Smooth muscle cell (in vitro differentiated cells): ENCODE measurements at regions not wholly inside any gene's neighbourhood (a gene's known extent, or its start where the extent isn't known, plus 50 kb on each side); places are given as distances from the start of the nearest gene placed in this dataset.

ENCODE experiments used
- DNase-seq: peaks from one replicate; lab custom pipeline; 2025; ENCODE audit not compliant: unreplicated experiment; lab: John Stamatoyannopoulos, UW
- H2AFZ ChIP-seq: fragments of 200-600 bp; sonication (generic); 2 replicates; pipeline ENCODE4 v1.6.0; 2016; ENCODE audit warnings: antibody characterized with exemption, low read depth, mild to moderate bottlenecking
- H3F3A ChIP-seq: fragments of 200-600 bp; sonication (generic); 2 replicates; pipeline ENCODE4 v1.6.0; 2017; ENCODE audit warnings: antibody characterized with exemption, low read depth
- H3K27ac ChIP-seq: fragments of 200-600 bp; sonication (generic); 2 replicates; pipeline ENCODE4 v1.5.1; 2016; ENCODE audit warnings: low read depth, mild to moderate bottlenecking
- H3K27me3 ChIP-seq: fragments of 200-600 bp; sonication (generic); 2 replicates; pipeline ENCODE4 v1.6.1; 2016; ENCODE audit warnings: low read depth, mild to moderate bottlenecking
- H3K36me3 ChIP-seq: fragments of 200-600 bp; sonication (generic); 2 replicates; pipeline ENCODE4 v1.5.1; 2016; ENCODE audit warnings: low read depth
- H3K4me1 ChIP-seq: fragments of 200-600 bp; sonication (generic); 2 replicates; pipeline ENCODE4 v1.5.1; 2016; ENCODE audit warnings: low read depth
- H3K4me2 ChIP-seq: fragments of 200-600 bp; sonication (generic); 2 replicates; pipeline ENCODE4 v1.6.0; 2016; ENCODE audit warnings: mild to moderate bottlenecking
- H3K4me3 ChIP-seq: fragments of 200-600 bp; sonication (generic); 2 replicates; pipeline ENCODE4 v1.5.1; 2016; ENCODE audit warnings: mild to moderate bottlenecking
- H3K79me2 ChIP-seq: fragments of 200-600 bp; sonication (generic); 2 replicates; pipeline ENCODE4 v1.6.0; 2016; ENCODE audit warnings: low read depth, mild to moderate bottlenecking
- H3K9ac ChIP-seq: fragments of 200-600 bp; sonication (generic); 2 replicates; pipeline ENCODE4 v1.6.0; 2016; ENCODE audit warnings: low read depth
- H3K9me3 ChIP-seq: fragments of 200-600 bp; sonication (generic); replicated peaks from 2 replicates; pipeline ENCODE4 v1.5.1; 2016; ENCODE audit warnings: low read depth
- H4K20me1 ChIP-seq: fragments of 200-600 bp; sonication (generic); 2 replicates; pipeline ENCODE4 v1.6.0; 2016; ENCODE audit warnings: low read depth
- WGBS: methylation state at CpG from one replicate; pipeline ENCODE4 v1.1.7; 2016; ENCODE audit warnings: low lambda C conversion rate; 5-methylcytosine and 5-hydroxymethylcytosine counted together
- TF ChIP-seq, protein P1 (sequence below): fragments of 200-600 bp; sonication (generic); IDR thresholded peaks from 2 replicates; pipeline ENCODE4 v1.5.1; 2017; ENCODE audit warnings: borderline replicate concordance, mild to moderate bottlenecking, antibody characterized with exemption; ENCODE audit not compliant: insufficient read depth, poor library complexity, severe bottlenecking

DNA sequence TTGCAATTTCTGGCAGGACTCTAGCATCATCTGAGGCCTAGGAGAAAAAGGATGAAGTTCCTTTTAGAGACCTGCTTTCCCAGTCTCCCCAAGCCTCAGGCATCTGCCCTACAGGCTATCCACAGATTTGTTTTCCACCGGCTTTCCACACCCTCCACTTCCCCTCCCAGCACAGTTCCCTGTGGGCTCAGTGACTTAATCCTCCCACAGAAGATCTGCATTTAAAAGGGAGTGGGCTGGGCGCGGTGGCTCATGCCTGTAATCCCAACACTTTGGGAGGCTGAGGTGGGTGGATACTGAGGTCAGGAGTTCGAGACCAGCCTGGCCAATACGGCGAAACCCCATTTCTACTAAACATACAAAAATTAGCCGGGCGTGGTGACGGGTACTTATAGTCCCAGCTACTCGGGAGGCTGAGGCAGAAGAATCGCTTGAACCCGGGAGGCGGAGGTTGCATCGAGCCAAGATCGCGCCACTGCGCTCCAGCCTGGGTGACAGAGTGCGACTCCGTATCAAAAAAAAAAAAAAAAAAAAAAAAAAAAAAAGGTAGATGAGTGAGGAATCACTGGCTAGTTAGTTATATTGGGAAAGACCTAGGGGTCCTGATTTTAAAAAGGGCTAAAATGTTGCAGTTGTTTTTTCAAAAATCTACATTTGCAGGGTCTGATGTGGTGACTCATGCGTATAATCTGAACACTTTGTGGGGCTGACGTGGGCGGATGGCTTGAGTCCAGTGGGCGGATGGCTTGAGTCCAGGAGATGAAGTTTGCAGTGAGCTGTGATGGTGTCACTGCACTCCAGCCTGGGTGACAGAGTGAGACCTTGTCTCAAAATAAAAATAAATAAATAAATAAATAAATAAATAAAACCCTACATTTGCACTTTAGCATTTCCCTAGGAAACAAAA is 119.5 kb downstream of the BAMBI start:
- 75% methylated on average over 23 of the region's 23 CpGs for WGBS
- no peak overlapping the region for H3K4me2 ChIP-seq
- H3K79me2 ChIP-seq: no peaks in the 10 kb centered on the region
- H3K9me3 ChIP-seq: no peaks in the 10 kb centered on the region
- H2AFZ ChIP-seq: no peak overlapping the region
- no peak overlapping the region for H3K27ac ChIP-seq
- H3K9ac ChIP-seq: no peak overlapping the region
- no peaks in the 10 kb centered on the region for H4K20me1 ChIP-seq
- no peaks in the 10 kb centered on the region for H3K27me3 ChIP-seq
- TF ChIP-seq, protein P1, sequence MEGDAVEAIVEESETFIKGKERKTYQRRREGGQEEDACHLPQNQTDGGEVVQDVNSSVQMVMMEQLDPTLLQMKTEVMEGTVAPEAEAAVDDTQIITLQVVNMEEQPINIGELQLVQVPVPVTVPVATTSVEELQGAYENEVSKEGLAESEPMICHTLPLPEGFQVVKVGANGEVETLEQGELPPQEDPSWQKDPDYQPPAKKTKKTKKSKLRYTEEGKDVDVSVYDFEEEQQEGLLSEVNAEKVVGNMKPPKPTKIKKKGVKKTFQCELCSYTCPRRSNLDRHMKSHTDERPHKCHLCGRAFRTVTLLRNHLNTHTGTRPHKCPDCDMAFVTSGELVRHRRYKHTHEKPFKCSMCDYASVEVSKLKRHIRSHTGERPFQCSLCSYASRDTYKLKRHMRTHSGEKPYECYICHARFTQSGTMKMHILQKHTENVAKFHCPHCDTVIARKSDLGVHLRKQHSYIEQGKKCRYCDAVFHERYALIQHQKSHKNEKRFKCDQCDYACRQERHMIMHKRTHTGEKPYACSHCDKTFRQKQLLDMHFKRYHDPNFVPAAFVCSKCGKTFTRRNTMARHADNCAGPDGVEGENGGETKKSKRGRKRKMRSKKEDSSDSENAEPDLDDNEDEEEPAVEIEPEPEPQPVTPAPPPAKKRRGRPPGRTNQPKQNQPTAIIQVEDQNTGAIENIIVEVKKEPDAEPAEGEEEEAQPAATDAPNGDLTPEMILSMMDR: no peak
- H3F3A ChIP-seq: peaks cover 20% of the 10 kb centered on the region
- peaks cover 9% of the 10 kb centered on the region for H3K4me1 ChIP-seq
- DNase-seq: no peak
- H3K4me3 ChIP-seq: no peak overlapping the region
- H3K36me3 ChIP-seq: no peaks in the 10 kb centered on the region

DNA sequence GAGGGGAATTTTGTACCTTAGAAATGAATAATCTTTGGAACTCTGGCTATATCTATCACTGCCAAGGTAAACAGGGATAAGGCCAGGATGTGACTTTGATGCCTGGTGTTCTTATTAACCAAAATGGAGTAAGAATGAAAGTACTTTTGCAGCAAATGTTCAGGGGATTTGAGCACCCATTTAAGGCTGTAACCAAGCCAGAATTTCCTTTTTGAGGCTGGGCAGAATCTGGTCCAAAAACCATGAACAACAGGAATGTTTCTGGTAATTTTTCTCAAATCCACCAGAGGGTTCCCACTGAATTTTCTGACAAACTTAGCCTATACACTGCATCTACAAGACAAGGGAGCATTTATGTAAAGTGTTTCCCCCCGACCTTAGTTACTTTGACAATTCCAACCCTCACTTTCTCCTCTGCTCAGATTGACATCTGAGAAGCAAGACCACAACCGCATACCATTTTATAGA is 120.6 kb downstream of the BAMBI start:
- H3K4me1 ChIP-seq: peaks cover 9% of the 10 kb centered on the region
- H3K36me3 ChIP-seq: no peaks in the 10 kb centered on the region
- no peaks in the 10 kb centered on the region for H3K9me3 ChIP-seq
- H3K4me2 ChIP-seq: no peak overlapping the region
- H3K9ac ChIP-seq: no peak overlapping the region
- DNase-seq: no peak
- H3K79me2 ChIP-seq: no peaks in the 10 kb centered on the region
- no peak overlapping the region for H3K27ac ChIP-seq
- H3K4me3 ChIP-seq: no peak overlapping the region
- H2AFZ ChIP-seq: no peak overlapping the region
- peaks cover 20% of the 10 kb centered on the region for H3F3A ChIP-seq
- no peaks in the 10 kb centered on the region for H3K27me3 ChIP-seq
- 67% methylated on average over 2 of the region's 2 CpGs for WGBS
- TF ChIP-seq, protein P1: no peak
- no peaks in the 10 kb centered on the region for H4K20me1 ChIP-seq

DNA sequence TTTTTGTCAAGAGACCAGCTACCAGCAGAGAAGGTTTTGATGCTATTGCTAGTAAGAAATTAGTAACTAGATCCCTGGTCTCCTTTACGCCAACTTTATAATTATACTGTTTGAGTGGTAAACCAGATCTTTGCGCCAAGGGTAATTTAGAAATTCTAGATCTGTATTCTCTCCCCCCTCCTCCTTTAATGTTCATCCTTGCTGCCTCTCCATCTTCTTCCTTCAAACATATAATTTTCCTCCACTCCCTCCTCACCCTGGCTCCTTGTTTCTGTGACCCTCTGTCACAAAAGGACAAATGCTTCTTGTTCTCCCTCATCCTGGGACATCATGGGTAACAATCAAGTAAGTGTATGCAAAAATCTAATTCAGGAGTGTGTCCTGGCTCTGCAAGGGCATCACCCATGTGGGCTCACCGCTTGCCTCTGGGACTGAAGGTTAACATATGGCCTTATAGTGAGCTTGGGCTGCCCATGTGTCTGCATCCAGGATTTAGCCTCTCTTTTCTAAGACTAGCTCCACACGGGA is 121.2 kb downstream of the BAMBI start:
- 88% methylated on average over 4 of the region's 4 CpGs for WGBS
- no peaks in the 10 kb centered on the region for H3K9me3 ChIP-seq
- H3K4me3 ChIP-seq: no peak overlapping the region
- peaks cover 9% of the 10 kb centered on the region for H3K4me1 ChIP-seq
- no peak overlapping the region for H3K9ac ChIP-seq
- TF ChIP-seq, protein P1: no peak
- H2AFZ ChIP-seq: no peak overlapping the region
- no peaks in the 10 kb centered on the region for H3K79me2 ChIP-seq
- no peak overlapping the region for H3K27ac ChIP-seq
- no peaks in the 10 kb centered on the region for H4K20me1 ChIP-seq
- no peaks in the 10 kb centered on the region for H3K36me3 ChIP-seq
- no peaks in the 10 kb centered on the region for H3K27me3 ChIP-seq
- H3F3A ChIP-seq: peaks cover 20% of the 10 kb centered on the region
- DNase-seq: no peak
- no peak overlapping the region for H3K4me2 ChIP-seq

DNA sequence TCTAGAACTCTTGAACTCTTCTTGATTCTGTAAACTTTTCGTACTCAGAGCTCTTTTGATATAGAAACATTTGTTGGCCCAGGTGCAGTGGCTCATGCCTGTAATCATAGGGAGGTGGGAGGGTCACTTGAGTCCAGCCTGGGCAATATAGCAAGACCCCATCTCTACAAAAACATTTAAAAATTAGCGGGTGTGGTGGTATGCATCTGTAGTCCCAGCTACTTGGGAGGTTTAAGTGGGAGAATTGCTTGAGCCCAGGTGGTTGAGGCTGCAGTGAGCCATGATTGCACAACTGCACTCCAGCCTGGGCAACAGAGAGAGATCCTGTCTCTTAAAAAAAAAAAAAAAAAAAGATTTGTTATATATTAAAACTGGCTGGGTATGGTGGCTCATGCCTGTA is 121.6 kb downstream of the BAMBI start:
- no peak overlapping the region for H3K4me3 ChIP-seq
- H3K4me1 ChIP-seq: peaks cover 9% of the 10 kb centered on the region
- H2AFZ ChIP-seq: no peak overlapping the region
- H3K9me3 ChIP-seq: no peaks in the 10 kb centered on the region
- H3K4me2 ChIP-seq: no peak overlapping the region
- no peaks in the 10 kb centered on the region for H3K27me3 ChIP-seq
- no peak for DNase-seq
- no peak overlapping the region for H3K9ac ChIP-seq
- peaks cover 20% of the 10 kb centered on the region for H3F3A ChIP-seq
- H4K20me1 ChIP-seq: no peaks in the 10 kb centered on the region
- H3K36me3 ChIP-seq: no peaks in the 10 kb centered on the region
- no peak overlapping the region for H3K27ac ChIP-seq
- H3K79me2 ChIP-seq: no peaks in the 10 kb centered on the region
- TF ChIP-seq, protein P1: no peak
- WGBS: 95% methylated on average over 2 of the region's 2 CpGs
